Cardiac septum (tissue), 1 donor: ENCODE measurements at regions not wholly inside any gene's neighbourhood (a gene's known extent, or its start where the extent isn't known, plus 50 kb on each side); places are given as distances from the start of the nearest gene placed in this dataset.

Experiments used
- DNase-seq: peaks from one replicate; pipeline ENCODE4 v3.0.0-alpha.2; 2020; ENCODE audit warnings: low spot score
- intact Hi-C: fragments of 100-400 bp; cut with DNase I; formaldehyde crosslinking; loops from one replicate; pipeline ENCODE4 v1.14.0; 2022
- donor health status: DM: no; HTN: no; CAD: no.

DNA sequence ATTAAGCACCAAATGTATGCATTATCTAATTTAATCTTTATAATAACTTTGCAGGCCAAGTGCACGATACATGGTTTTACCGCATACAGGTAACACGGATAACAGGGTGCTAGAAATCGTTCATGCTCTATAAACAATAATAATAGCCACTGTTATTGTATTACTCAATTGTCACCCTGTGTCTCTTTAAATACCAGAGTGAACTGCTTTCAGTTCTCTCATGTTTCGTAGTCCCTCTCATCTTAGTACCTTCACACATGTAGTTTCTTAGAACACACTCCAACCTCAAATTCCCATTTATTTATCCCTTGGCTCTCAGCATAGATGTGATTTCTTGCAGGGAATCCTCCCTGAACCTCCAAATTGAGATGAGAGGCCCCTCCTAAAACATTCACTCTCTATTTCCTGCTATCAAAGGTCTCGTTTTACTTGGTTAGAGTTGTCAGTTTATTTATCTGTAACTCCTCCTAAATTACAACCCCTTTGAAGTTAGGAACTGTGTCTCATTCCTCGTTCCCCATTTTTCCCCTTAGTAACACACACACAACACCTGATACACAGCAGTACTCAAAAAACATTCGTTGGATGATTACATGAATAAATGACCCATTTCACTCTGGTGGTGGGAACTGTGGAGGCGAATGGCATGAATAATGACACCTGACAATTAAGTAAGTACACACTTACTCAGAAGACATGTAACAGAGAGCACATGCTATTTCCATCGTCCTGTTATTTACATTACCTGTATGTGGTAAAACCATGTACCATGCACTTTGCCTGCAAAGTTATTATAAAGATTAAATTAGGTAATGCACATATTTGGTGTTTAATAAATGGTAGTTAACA lies 134.6 kb downstream of the BTG1 start:
- intact Hi-C loops, result no loop called here
- no peak for DNase-seq

GRCh38 chr12:92010368-92010767 lies 135.3 kb downstream of the BTG1 start:
- intact Hi-C loops, result no loop called here
- no peak for DNase-seq

GRCh38 chr12:92008345-92008744 lies 137.3 kb downstream of the BTG1 start:
- intact Hi-C loops, result loop anchor here (10.0 kb wide), 1 partner anchor 556 kb away; no protein-coding TSS in a partner anchor
- no peak for DNase-seq

DNA sequence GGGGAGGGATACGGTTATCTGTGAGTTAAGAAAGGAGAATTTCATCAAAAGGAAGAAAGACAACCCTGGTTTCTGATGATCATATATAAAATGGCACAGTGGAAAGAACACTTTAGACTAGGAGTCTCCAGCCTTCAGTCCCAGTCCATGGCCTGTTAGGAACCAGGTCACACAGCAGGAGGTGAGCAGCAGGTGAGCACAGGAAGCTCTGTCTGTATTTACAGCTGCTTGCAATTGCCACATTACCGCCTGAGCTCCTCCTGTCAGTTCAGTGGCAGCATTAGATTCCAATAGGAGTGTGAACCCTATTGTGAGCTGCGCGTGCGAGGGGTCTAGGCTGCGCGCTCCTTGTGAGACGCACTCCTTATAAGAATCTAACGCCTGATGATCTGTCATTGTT lies 137.9 kb downstream of the BTG1 start:
- intact Hi-C loops, result loop anchor here (10.0 kb wide), 1 partner anchor 557 kb away; no protein-coding TSS in a partner anchor

GRCh38 chr12:92003701-92004100 lies 141.9 kb downstream of the BTG1 start:
- intact Hi-C loops, result loop anchor here (5.0 to 10.0 kb wide), 2 partner anchors 139 to 561 kb away; no protein-coding TSS in a partner anchor
- no peak for DNase-seq

More for the DNA sequence above, 137.9 kb downstream of the BTG1 start:
- DNase-seq, result no peak

- DNase-seq, result no peak
- intact Hi-C loops, result loop anchor here (5.0 to 10.0 kb wide), 2 partner anchors 139 to 562 kb away; no protein-coding TSS in a partner anchor
These were observed 142.8 kb downstream of the BTG1 start for GRCh38 chr12:92002673-92003382.

DNA sequence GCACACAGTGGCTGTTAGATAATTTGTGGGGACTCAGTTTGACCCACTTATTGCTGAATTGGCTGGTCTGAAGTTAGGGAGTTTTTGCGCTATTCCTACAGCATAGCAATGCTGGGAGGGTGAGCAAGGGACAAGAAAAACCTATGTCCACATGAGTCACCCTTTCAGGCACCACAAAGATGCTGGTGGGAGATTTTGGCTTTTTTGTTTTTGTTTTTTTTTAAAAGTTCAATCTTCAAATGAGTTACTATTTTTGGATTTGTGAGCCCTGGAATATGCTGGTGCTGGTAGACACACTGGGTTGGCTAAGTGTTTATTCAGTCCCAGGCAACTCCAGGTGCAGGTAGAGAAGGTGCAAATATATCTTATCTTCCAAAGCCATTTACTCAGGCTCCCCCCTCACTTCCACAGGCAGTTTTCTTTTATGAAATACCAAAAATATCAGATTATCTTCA lies 143.4 kb downstream of the BTG1 start:
- intact Hi-C loops, result loop anchor here (5.0 to 10.0 kb wide), 2 partner anchors 140 to 563 kb away; no protein-coding TSS in a partner anchor

GRCh38 chr12:92000597-92000996 lies 145.0 kb downstream of the BTG1 start:
- no peak for DNase-seq
- intact Hi-C loops, result loop anchor here (5.0 to 10.0 kb wide), 2 partner anchors 142 to 564 kb away; no protein-coding TSS in a partner anchor

More for the DNA sequence above, 143.4 kb downstream of the BTG1 start:
- DNase-seq, result no peak

DNA sequence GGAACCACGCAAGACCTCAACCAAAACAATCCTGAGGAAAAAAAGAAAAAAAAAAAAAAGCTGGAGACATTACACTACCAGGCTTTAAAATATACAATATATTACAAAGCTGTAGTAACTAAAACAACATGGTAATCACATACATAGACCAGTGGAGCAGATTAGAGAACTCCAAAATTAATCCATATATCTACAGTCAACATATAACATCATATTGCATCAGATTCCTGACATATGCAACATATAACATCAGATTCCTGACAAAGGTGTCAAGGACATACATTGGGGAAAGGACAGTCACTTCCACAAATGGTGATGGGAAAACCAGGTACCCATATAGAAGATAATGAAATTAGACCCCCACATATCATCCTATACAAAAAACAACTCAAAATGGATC lies 145.8 kb downstream of the BTG1 start:
- intact Hi-C loops, result loop anchor here (5.0 to 10.0 kb wide), 2 partner anchors 142 to 565 kb away; no protein-coding TSS in a partner anchor
- DNase-seq, result no peak

DNA sequence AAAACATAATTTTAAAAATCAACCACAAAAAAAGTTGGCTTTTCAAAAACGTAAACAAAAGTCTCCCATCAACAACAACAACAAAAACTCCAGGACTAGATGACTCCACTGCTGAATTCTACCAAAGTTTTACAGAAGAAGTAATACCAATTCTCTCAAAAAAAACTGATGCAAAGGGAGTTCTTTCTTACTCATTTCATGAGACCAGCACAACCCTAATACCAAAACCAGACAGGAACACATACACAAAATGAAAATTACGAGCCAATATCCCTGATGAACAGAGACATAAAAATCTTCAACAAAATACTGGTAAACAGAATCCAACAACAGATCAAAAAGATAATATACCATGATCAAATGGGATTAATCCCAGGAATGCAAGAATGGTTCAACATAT lies 147.3 kb downstream of the BTG1 start:
- intact Hi-C loops, result no loop called here
- no peak for DNase-seq

DNA sequence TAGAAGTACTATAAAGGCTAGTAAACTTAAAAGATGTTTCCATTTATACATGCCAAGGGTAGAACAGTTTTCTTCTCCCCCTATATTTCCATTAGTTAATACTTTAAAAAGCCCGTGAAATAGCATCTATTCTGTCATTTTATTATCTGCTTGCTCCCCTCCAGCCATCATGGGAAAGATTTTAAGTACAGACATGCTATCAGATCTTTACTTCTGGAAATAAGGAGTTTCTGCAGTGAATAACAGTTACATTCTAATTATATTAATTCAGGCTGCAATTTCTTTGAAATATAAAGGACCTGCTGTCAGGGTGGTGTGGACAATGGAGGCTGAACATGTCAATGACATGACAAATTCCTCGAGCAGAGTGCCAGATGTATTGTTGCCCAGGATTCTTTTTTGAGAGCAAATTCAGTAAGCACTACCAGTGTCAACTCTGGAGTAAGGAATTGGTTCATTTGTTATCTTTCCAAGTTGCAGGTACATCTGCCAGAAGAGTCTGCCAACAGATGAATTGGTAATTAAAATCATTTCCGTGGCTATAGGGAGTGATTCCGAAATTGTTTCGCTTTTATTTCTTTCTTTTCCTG lies 151.3 kb downstream of the BTG1 start:
- no peak for DNase-seq
- intact Hi-C loops, result no loop called here

DNA sequence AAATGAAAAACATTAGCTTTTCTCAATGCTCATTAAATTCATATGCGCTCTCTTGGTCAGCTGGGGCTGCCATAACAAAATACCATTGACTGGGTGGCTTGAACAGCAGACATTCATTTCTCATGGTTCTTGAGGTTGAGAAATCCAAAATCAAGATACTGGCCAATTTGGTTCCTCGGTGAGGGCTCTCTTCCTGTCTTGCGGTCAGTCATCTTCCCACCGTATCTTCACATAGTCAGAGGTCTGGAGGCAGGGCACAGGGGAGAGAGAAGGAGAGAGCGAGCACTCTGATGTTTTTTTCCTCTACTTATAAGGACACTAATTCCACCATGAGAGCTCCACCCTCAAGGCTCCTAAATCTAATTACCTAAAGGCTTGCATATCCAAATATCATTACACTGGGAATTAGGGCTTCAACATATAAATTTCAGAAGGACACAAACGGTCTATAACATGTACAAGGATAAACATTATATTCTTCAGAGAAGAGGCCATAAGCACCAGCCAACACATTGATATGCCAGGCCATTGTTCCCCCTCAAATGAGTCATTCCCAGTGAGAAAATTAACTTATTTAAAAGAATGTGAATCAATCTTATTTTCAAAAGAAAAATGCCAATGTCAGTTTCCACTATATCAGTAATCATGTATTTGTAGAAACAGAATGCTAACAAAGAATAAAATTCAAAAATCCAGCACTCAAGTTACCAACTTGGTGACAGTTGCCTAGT lies 152.2 kb downstream of the BTG1 start:
- DNase-seq, result no peak
- intact Hi-C loops, result no loop called here

GRCh38 chr12:91991399-91992187 lies 154.1 kb downstream of the BTG1 start:
- DNase-seq, result no peak
- intact Hi-C loops, result no loop called here

- intact Hi-C loops, result no loop called here
These were observed 155.1 kb downstream of the BTG1 start for GRCh38 chr12:91990525-91990924.

GRCh38 chr12:91989143-91989542 lies 156.5 kb downstream of the BTG1 start:
- no peak for DNase-seq
- intact Hi-C loops, result loop anchor here (5.0 to 10.0 kb wide), 2 partner anchors 153 to 174 kb away; no protein-coding TSS in a partner anchor

More at GRCh38 chr12:91990525-91990924, 155.1 kb downstream of the BTG1 start:
- no peak for DNase-seq

GRCh38 chr12:91988086-91988923 lies 157.3 kb downstream of the BTG1 start:
- intact Hi-C loops, result loop anchor here (5.0 to 10.0 kb wide), 2 partner anchors 154 to 174 kb away; no protein-coding TSS in a partner anchor
- DNase-seq, result no peak

GRCh38 chr12:91986084-91986483 lies 159.6 kb downstream of the BTG1 start:
- intact Hi-C loops, result loop anchor here (5.0 to 10.0 kb wide), 2 partner anchors 156 to 171 kb away; no protein-coding TSS in a partner anchor
- DNase-seq, result no peak
